SK-N-SH (cell line): ENCODE measurements at regions not wholly inside any gene's neighbourhood (a gene's known extent, or its start where the extent isn't known, plus 50 kb on each side); places are given as distances from the start of the nearest gene placed in this dataset.

Source experiments
- CTCF ChIA-PET: fragments of 300-600, 350-600 bp; formaldehyde crosslinking; extraction: SDS; loops from one replicate; lab custom pipeline; 2021; lab: Yijun Ruan, JAX
- POLR2A ChIA-PET: fragments of 350-600 bp; sonication (Branson Sonifier 250); formaldehyde crosslinking; extraction: SDS; loops from one replicate; lab custom pipeline; 2020; ENCODE audit warnings: antibody characterized with exemption, inconsistent platforms; lab: Yijun Ruan, JAX
- DNase-seq: peaks from one replicate; pipeline ENCODE4 v3.0.0; 2012
- H2AFZ ChIP-seq: fragments of 200-600 bp; sonication (generic); 2 replicates; pipeline ENCODE4 v1.8.1; 2016; ENCODE audit warnings: antibody characterized with exemption, mild to moderate bottlenecking, low read depth
- H3F3A ChIP-seq: fragments of 200-600 bp; sonication (generic); replicated peaks from 2 replicates; pipeline ENCODE3; 2016; ENCODE audit warnings: antibody characterized with exemption, mild to moderate bottlenecking; ENCODE audit not compliant: insufficient read depth
- H3K27ac ChIP-seq, 2 experiments: fragments of 200-500 bp in 1 of 2; fragments of 200-600 bp in 1 of 2; sonication (Bioruptor generic) in 1 of 2; sonication (generic), shearing (Covaris generic) in 1 of 2; 2 replicates each; pipeline versions ENCODE4 v1.5.1 to v1.6.1; 2014 to 2016; ENCODE audit warnings: low read depth in 2 of 2, inconsistent platforms in 1 of 2, low read length in 1 of 2, mild to moderate bottlenecking in 1 of 2, mixed read lengths in 1 of 2
- H3K27me3 ChIP-seq: fragments of 200-600 bp; sonication (generic), shearing (Covaris generic); 2 replicates; pipeline ENCODE4 v1.6.1; 2016; ENCODE audit warnings: mixed run types; ENCODE audit not compliant: insufficient read depth
- H3K36me3 ChIP-seq, 2 experiments: fragments of 200-500 bp in 1 of 2; fragments of 200-600 bp in 1 of 2; sonication (Bioruptor generic) in 1 of 2; sonication (generic) in 1 of 2; replicated peaks in 1 of 2; 2 replicates each; pipeline versions ENCODE3 to v1.5.1; 2014 to 2016; ENCODE audit warnings: low read length in 1 of 2, mild to moderate bottlenecking in 1 of 2; ENCODE audit not compliant: insufficient read depth in 2 of 2, control insufficient read depth in 1 of 2
- H3K4me1 ChIP-seq, 2 experiments: fragments of 200-500 bp in 1 of 2; fragments of 200-600 bp in 1 of 2; sonication (Bioruptor generic) in 1 of 2; sonication (generic), shearing (Covaris generic) in 1 of 2; 2 replicates each; pipeline versions ENCODE4 v1.5.1 to v1.6.1; 2014 to 2016; ENCODE audit warnings: low read depth in 1 of 2, low read length in 1 of 2, mixed run types in 1 of 2; ENCODE audit not compliant: insufficient read depth in 2 of 2, control insufficient read depth in 1 of 2
- H3K4me2 ChIP-seq: fragments of 200-600 bp; sonication (generic), shearing (Covaris generic); 2 replicates; pipeline ENCODE4 v1.6.1; 2017; ENCODE audit warnings: mixed run types
- H3K4me3 ChIP-seq, 2 experiments: fragments of 200-500 bp in 1 of 2; fragments of 200-600 bp in 1 of 2; sonication (Bioruptor generic) in 1 of 2; sonication (generic), shearing (Covaris generic) in 1 of 2; 2 replicates each; pipeline versions ENCODE4 v1.5.1 to v1.8.1; 2014 to 2016; ENCODE audit warnings: low read depth in 2 of 2, inconsistent platforms in 1 of 2, low read length in 1 of 2, mild to moderate bottlenecking in 1 of 2, mixed read lengths in 1 of 2, moderate library complexity in 1 of 2
- H3K79me2 ChIP-seq: fragments of 200-600 bp; sonication (generic); 2 replicates; pipeline ENCODE4 v1.8.1; 2017; ENCODE audit warnings: mild to moderate bottlenecking; ENCODE audit not compliant: insufficient read depth
- H3K9ac ChIP-seq: fragments of 200-600 bp; sonication (generic); 2 replicates; pipeline ENCODE4 v1.6.1; 2017; ENCODE audit warnings: mixed run types
- H3K9me2 ChIP-seq: fragments of 200-600 bp; sonication (generic); 2 replicates; pipeline ENCODE4 v1.6.1; 2017; ENCODE audit warnings: mixed run types
- H3K9me3 ChIP-seq: fragments of 200-600 bp; sonication (generic); 2 replicates; pipeline ENCODE4 v1.6.1; 2017; ENCODE audit warnings: mixed run types, mild to moderate bottlenecking, moderate library complexity
- H4K20me1 ChIP-seq: fragments of 200-600 bp; sonication (generic); 2 replicates; pipeline ENCODE4 v1.6.1; 2017; ENCODE audit warnings: mild to moderate bottlenecking, mixed run types; ENCODE audit not compliant: insufficient read depth
- CHD2 ChIP-seq: fragments of 150-350 bp; IDR thresholded peaks from 2 replicates; pipeline ENCODE4 v1.6.1; 2018; ENCODE audit warnings: low read length; ENCODE audit not compliant: partially characterized antibody
- CTCF ChIP-seq: fragments of 200-600 bp; sonication (generic); IDR thresholded peaks from 2 replicates; pipeline ENCODE4 v1.6.1; 2017; ENCODE audit warnings: antibody characterized with exemption, mild to moderate bottlenecking, moderate library complexity
- ELF1 ChIP-seq: IDR thresholded peaks from 2 replicates; pipeline ENCODE4 v1.4.0; 2012
- FOSL2 ChIP-seq: IDR thresholded peaks from 2 replicates; pipeline ENCODE4 v1.4.0; 2012; ENCODE audit warnings: low read depth, mild to moderate bottlenecking, moderate library complexity, borderline replicate concordance
- FOXM1 ChIP-seq: IDR thresholded peaks from 2 replicates; pipeline ENCODE4 v1.4.0; 2012; ENCODE audit warnings: low read depth, mild to moderate bottlenecking
- MAX ChIP-seq: IDR thresholded peaks from 2 replicates; pipeline ENCODE4 v1.4.0; 2012; ENCODE audit warnings: low read depth
- MXI1 ChIP-seq: IDR thresholded peaks from 2 replicates; pipeline ENCODE4 v1.6.1; 2012; ENCODE audit warnings: mild to moderate bottlenecking, low read depth, low read length, improper control_type of control experiment
- NFIC ChIP-seq: IDR thresholded peaks from 2 replicates; pipeline ENCODE4 v1.4.0; 2012; ENCODE audit warnings: borderline replicate concordance
- PBX3 ChIP-seq: IDR thresholded peaks from 2 replicates; pipeline ENCODE4; 2012
- RAD21 ChIP-seq: IDR thresholded peaks from 2 replicates; pipeline ENCODE4 v1.6.1; 2012; ENCODE audit warnings: mild to moderate bottlenecking, low read length
- REST ChIP-seq: IDR thresholded peaks from 2 replicates; pipeline ENCODE4 v1.6.1; 2012; ENCODE audit warnings: mild to moderate bottlenecking, low read depth, low read length, moderate library complexity
- RFX5 ChIP-seq: IDR thresholded peaks from 2 replicates; pipeline ENCODE4 v1.6.1; 2012; ENCODE audit warnings: mild to moderate bottlenecking, improper control_type of control experiment, low read length
- RXRA ChIP-seq: IDR thresholded peaks from 2 replicates; pipeline ENCODE4 v1.4.0; 2012; ENCODE audit warnings: low read depth, mild to moderate bottlenecking, borderline replicate concordance
- SMC3 ChIP-seq: IDR thresholded peaks from 2 replicates; pipeline ENCODE4 v1.6.1; 2012; ENCODE audit warnings: low read depth, low read length, improper control_type of control experiment
- TCF12 ChIP-seq: IDR thresholded peaks from 2 replicates; pipeline ENCODE4 v1.4.0; 2012
- USF1 ChIP-seq: IDR thresholded peaks from 2 replicates; pipeline ENCODE4 v1.4.0; 2012; ENCODE audit warnings: low read depth, borderline replicate concordance
- USF2 ChIP-seq: fragments of 150-350 bp; IDR thresholded peaks from 2 replicates; pipeline ENCODE4 v1.6.1; 2017; ENCODE audit warnings: antibody characterized with exemption, low read length, low read depth, borderline replicate concordance
- ZBTB33 ChIP-seq: IDR thresholded peaks from 2 replicates; pipeline ENCODE4 v1.4.0; 2012; ENCODE audit warnings: low read depth, borderline replicate concordance
- WGBS: methylation state at CpG from one replicate; pipeline ENCODE4 v1.1.6; 2017; ENCODE audit warnings: low lambda C conversion rate; 5-methylcytosine and 5-hydroxymethylcytosine counted together

- ChIA-PET CTCF (interaction anchor here (0.7 to 7.6 kb wide), 9 partner anchors 12 to 245 kb away, joined by 3 to 84 read pairs (median 8); no protein-coding TSS in a partner anchor), POLR2A (no interaction called here)
- H3K4me2 ChIP-seq: no peak overlapping the region
- no peak for DNase-seq
- TF ChIP-seq PBX3 (no peak), MAX (no peak), RAD21 (no peak), CHD2 (no peak), USF1 (no peak), SMC3 (no peak), REST (no peak), FOXM1 (no peak), RXRA (no peak), USF2 (no peak), FOSL2 (no peak), CTCF (no peak), ZBTB33 (no peak), ELF1 (no peak), MXI1 (no peak), NFIC (no peak), RFX5 (no peak), TCF12 (no peak)
- peaks cover 9% of the 10 kb centered on the region for H3F3A ChIP-seq
- no peak overlapping the region for H3K27ac ChIP-seq
- H3K9ac ChIP-seq: no peak overlapping the region
- peaks cover 6 to 15% of the 10 kb centered on the region in 2 experiments; a peak in 2 of 4 replicates for H3K4me1 ChIP-seq
- H3K36me3 ChIP-seq: peaks cover 0 to 5% of the 10 kb centered on the region in 2 experiments
- no peak overlapping the region for H3K4me3 ChIP-seq
- H3K79me2 ChIP-seq: peaks cover 33% of the 10 kb centered on the region
- H2AFZ ChIP-seq: no peak overlapping the region
- no peaks in the 10 kb centered on the region for H3K9me2 ChIP-seq
- H3K27me3 ChIP-seq: no peaks in the 10 kb centered on the region
- no peaks in the 10 kb centered on the region for H4K20me1 ChIP-seq
- WGBS: 91% methylated on average over 6 of the region's 9 CpGs
- no peaks in the 10 kb centered on the region for H3K9me3 ChIP-seq
These were observed 146.8 kb downstream of the SMAD6 start for GRCh38 chr15:66848686-66849392.
